ENCODE measurements at regions not wholly inside any gene's neighbourhood (a gene's known extent, or its start where the extent isn't known, plus 50 kb on each side); places are given as distances from the start of the nearest gene placed in this dataset.

DNA sequence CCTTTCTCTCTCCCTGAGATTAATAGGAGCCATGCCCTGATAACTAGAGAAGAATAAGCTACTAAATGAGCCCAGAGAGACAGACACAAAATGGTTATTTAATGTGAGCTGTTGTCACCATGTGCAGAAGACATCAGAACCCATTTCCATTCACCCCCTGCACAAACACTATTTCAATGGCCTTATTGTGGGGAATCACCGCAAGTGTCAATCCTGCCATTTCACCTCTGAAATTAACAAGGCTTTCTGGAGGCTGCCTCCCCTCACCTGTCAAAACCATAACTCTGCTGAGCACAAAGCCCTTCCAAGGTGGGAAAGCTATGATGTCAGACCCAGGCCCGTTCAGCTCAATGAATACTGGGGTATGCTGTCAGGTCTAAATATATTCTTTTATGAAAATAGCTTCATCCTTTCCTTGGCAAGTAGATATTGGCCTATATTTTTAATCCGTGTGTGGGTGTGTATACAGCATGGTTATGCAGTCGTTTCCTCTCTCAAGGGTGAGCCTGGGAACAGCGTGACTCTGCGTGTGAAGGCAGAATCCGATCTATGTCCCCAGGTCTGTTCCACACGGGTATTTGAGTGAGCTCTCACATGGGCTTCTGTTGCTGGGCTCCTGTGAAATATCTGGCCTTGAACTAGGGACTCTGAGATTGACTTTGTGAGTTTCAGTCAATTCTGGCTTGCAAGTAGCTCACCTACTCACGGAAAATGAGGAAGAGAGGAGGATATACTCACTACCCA, 266.3 kb downstream of the FBXW7 start:
- H3K36me3 ChIP-seq (ENCODE audit: control insufficient read depth in 4 of 4, insufficient read depth in 4 of 4, low read length in 3 of 4), result no peaks in the 10 kb centered on the region
- no peak overlapping the region for H3K27ac ChIP-seq (ENCODE audit: insufficient read depth in 1 of 2, low read depth in 1 of 2, low read length in 2 of 2, poor library complexity in 1 of 2, severe bottlenecking in 2 of 2)
- 100% methylated on average over 3 of the region's 9 CpGs for WGBS (ENCODE audit: insufficient coverage)
- no peaks in the 10 kb centered on the region for H3K9me3 ChIP-seq (ENCODE audit: control extremely low read depth in 1 of 5, control insufficient read depth in 4 of 5, insufficient read depth in 2 of 5, low read depth in 1 of 5, low read length in 4 of 5)
- DNase-seq, result no peak
- no peaks in the 10 kb centered on the region for H3K4me1 ChIP-seq (ENCODE audit: control extremely low read depth in 1 of 4, control insufficient read depth in 4 of 4, insufficient read depth in 4 of 4, low read length in 3 of 4)
- H3K27me3 ChIP-seq (replicated peaks in 2 of 5; ENCODE audit: control insufficient read depth in 4 of 5, insufficient read depth in 5 of 5, low read length in 4 of 5), result no peaks in the 10 kb centered on the region
- ChIA-PET POLR2A (no interaction called here), CTCF (interaction anchor here (1.7 kb wide), 1 partner anchor 8 kb away, joined by 4 read pairs; no protein-coding TSS in a partner anchor)
- no peak overlapping the region for H3K4me3 ChIP-seq (ENCODE audit: control insufficient read depth in 1 of 7, extremely low read depth in 1 of 7, insufficient read depth in 4 of 7, low read depth in 2 of 7, low read length in 6 of 7)

DNA sequence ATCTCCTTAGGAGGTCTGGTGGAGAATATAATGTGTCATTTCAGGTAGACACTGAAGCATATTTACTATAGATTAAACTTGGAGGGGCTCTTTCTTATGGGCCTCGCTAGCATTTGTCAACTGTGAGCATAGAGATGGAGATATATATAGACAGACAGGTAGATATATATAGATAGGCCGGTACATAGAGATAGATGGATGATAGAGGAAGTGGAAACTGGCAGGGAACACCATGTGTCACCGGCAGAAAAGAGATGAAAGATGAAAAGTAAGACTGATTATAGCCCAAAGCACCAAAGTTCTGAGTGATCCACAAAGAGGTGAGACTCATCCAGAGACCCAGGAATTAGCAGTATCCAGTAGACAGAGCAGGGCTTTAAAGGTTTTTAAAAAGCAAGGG, 268.1 kb downstream of the FBXW7 start:
- no peak for DNase-seq
- Histone ChIP-seq H3K4me1 (ENCODE audit: control extremely low read depth in 1 of 4, control insufficient read depth in 4 of 4, insufficient read depth in 4 of 4, low read length in 3 of 4) (no peaks in the 10 kb centered on the region), H3K27me3 (replicated peaks in 2 of 5; ENCODE audit: control insufficient read depth in 4 of 5, insufficient read depth in 5 of 5, low read length in 4 of 5) (no peaks in the 10 kb centered on the region), H3K9me3 (ENCODE audit: control extremely low read depth in 1 of 5, control insufficient read depth in 4 of 5, insufficient read depth in 2 of 5, low read depth in 1 of 5, low read length in 4 of 5) (no peaks in the 10 kb centered on the region), H3K36me3 (ENCODE audit: control insufficient read depth in 4 of 4, insufficient read depth in 4 of 4, low read length in 3 of 4) (no peaks in the 10 kb centered on the region), H3K27ac (ENCODE audit: insufficient read depth in 1 of 2, low read depth in 1 of 2, low read length in 2 of 2, poor library complexity in 1 of 2, severe bottlenecking in 2 of 2) (no peak overlapping the region), H3K4me3 (ENCODE audit: control insufficient read depth in 1 of 7, extremely low read depth in 1 of 7, insufficient read depth in 4 of 7, low read depth in 2 of 7, low read length in 6 of 7) (no peak overlapping the region)
- 84% methylated on average over 3 of the region's 3 CpGs for WGBS (ENCODE audit: insufficient coverage)
- ChIA-PET POLR2A (no interaction called here), CTCF (interaction anchor here (0.6 kb wide), 1 partner anchor 990 kb away, joined by 3 read pairs; no protein-coding TSS in a partner anchor)

DNA sequence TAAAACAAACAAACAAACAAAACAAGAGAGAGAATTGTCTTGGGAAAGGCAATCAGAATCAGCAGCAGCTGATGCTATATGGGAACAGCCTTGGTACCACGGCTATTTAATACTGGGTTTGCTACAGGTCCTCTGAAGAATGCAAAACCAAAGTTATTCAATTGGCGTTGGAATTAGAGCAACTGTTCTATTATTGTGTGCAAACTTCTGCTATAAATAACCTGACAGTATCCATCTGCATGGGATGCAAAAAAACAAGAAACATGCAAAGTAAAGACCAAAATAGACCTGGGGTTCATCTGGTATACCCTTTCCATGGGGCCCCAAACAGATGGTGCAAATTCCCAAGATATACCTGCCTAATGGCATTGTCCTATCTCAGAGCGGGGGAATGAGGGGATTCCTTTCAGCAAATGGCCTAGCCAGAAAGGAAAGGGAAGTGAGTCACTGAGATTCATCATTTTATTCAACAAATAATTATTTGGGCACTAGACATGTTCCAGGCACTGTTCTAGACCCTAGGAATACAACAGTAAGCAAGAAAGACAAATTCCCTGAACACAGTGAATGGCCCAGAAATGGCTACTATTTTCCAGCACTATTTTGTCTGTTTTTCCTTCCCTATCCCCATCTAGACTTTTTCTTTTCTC, 268.9 kb downstream of the FBXW7 start:
- no peaks in the 10 kb centered on the region for H3K9me3 ChIP-seq (ENCODE audit: control extremely low read depth in 1 of 5, control insufficient read depth in 4 of 5, insufficient read depth in 2 of 5, low read depth in 1 of 5, low read length in 4 of 5)
- CTCF ChIA-PET, result no interaction called here
- H3K4me3 ChIP-seq (ENCODE audit: control insufficient read depth in 1 of 7, extremely low read depth in 1 of 7, insufficient read depth in 4 of 7, low read depth in 2 of 7, low read length in 6 of 7), result no peak overlapping the region
- no peak overlapping the region for H3K27ac ChIP-seq (ENCODE audit: insufficient read depth in 1 of 2, low read depth in 1 of 2, low read length in 2 of 2, poor library complexity in 1 of 2, severe bottlenecking in 2 of 2)
- WGBS (ENCODE audit: insufficient coverage), result 100% methylated on average over 2 of the region's 3 CpGs
- H3K4me1 ChIP-seq (ENCODE audit: control extremely low read depth in 1 of 4, control insufficient read depth in 4 of 4, insufficient read depth in 4 of 4, low read length in 3 of 4), result no peaks in the 10 kb centered on the region
- DNase-seq, result no peak
- H3K36me3 ChIP-seq (ENCODE audit: control insufficient read depth in 4 of 4, insufficient read depth in 4 of 4, low read length in 3 of 4), result no peaks in the 10 kb centered on the region
- POLR2A ChIA-PET, result no interaction called here
- no peaks in the 10 kb centered on the region for H3K27me3 ChIP-seq (replicated peaks in 2 of 5; ENCODE audit: control insufficient read depth in 4 of 5, insufficient read depth in 5 of 5, low read length in 4 of 5)

DNA sequence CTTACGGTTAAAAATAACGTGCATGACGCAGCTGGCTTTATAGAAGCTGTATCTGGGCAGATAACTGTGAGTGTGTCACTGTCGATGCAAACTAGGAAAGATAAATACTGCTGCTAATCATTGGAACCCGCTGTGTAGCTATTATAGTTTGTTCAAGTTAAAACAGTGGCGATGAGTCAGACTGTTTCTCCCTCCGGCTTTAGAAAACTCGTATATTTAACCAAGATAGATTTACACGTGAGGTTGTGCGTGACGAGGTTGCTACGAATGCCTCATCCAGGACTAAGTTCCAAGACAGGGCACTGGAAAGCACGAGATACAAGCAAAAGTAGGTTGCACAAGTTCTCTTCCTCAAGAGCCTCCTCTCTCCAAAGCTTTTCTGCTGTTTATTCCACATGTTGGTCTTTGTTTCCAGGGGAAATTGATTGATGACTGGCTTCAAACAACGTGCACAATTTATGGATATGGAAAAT, 270.7 kb downstream of the FBXW7 start:
- Histone ChIP-seq H3K27ac (ENCODE audit: insufficient read depth in 1 of 2, low read depth in 1 of 2, low read length in 2 of 2, poor library complexity in 1 of 2, severe bottlenecking in 2 of 2) (no peak overlapping the region), H3K9me3 (ENCODE audit: control extremely low read depth in 1 of 5, control insufficient read depth in 4 of 5, insufficient read depth in 2 of 5, low read depth in 1 of 5, low read length in 4 of 5) (no peaks in the 10 kb centered on the region), H3K27me3 (replicated peaks in 2 of 5; ENCODE audit: control insufficient read depth in 4 of 5, insufficient read depth in 5 of 5, low read length in 4 of 5) (no peaks in the 10 kb centered on the region), H3K36me3 (ENCODE audit: control insufficient read depth in 4 of 4, insufficient read depth in 4 of 4, low read length in 3 of 4) (no peaks in the 10 kb centered on the region), H3K4me1 (ENCODE audit: control extremely low read depth in 1 of 4, control insufficient read depth in 4 of 4, insufficient read depth in 4 of 4, low read length in 3 of 4) (no peaks in the 10 kb centered on the region), H3K4me3 (ENCODE audit: control insufficient read depth in 1 of 7, extremely low read depth in 1 of 7, insufficient read depth in 4 of 7, low read depth in 2 of 7, low read length in 6 of 7) (no peak overlapping the region)
- ChIA-PET POLR2A (no interaction called here), CTCF (no interaction called here)
- no peak for DNase-seq
- 93% methylated on average over 12 of the region's 14 CpGs for WGBS (ENCODE audit: insufficient coverage)

DNA sequence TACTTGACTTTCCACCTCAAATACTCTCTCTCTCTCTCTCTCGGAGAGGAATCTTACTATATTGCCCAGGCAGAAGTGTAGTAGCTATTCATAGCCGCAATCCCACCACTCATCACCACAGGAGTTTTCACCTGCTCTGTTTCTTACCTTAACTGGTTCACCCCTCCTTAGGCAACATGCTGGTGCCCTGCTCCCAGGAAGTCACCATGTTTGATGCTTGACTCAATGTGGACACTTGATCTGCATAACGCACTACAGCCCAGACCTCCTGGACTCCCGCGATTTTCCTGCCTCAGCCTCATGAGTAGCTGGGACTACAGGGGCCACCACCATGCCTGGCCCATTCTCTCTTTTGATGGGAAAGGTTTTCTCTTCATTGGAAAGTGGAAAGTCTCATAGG, 271.8 kb downstream of the FBXW7 start:
- WGBS (ENCODE audit: insufficient coverage), result 100% methylated on average over 4 of the region's 5 CpGs
- CTCF ChIA-PET, result interaction anchor here (0.5 kb wide), 1 partner anchor 1018 kb away, joined by 3 read pairs; no protein-coding TSS in a partner anchor
- no peak for DNase-seq
- Histone ChIP-seq H3K27me3 (replicated peaks in 2 of 5; ENCODE audit: control insufficient read depth in 4 of 5, insufficient read depth in 5 of 5, low read length in 4 of 5) (no peaks in the 10 kb centered on the region), H3K4me3 (ENCODE audit: control insufficient read depth in 1 of 7, extremely low read depth in 1 of 7, insufficient read depth in 4 of 7, low read depth in 2 of 7, low read length in 6 of 7) (no peak overlapping the region), H3K9me3 (ENCODE audit: control extremely low read depth in 1 of 5, control insufficient read depth in 4 of 5, insufficient read depth in 2 of 5, low read depth in 1 of 5, low read length in 4 of 5) (peaks cover 0 to 3% (median 0%) of the 10 kb centered on the region in 5 experiments), H3K36me3 (ENCODE audit: control insufficient read depth in 4 of 4, insufficient read depth in 4 of 4, low read length in 3 of 4) (no peaks in the 10 kb centered on the region), H3K27ac (ENCODE audit: insufficient read depth in 1 of 2, low read depth in 1 of 2, low read length in 2 of 2, poor library complexity in 1 of 2, severe bottlenecking in 2 of 2) (no peak overlapping the region), H3K4me1 (ENCODE audit: control extremely low read depth in 1 of 4, control insufficient read depth in 4 of 4, insufficient read depth in 4 of 4, low read length in 3 of 4) (peaks cover 0 to under 1% (median 0%) of the 10 kb centered on the region in 4 experiments)
- POLR2A ChIA-PET, result no interaction called here

DNA sequence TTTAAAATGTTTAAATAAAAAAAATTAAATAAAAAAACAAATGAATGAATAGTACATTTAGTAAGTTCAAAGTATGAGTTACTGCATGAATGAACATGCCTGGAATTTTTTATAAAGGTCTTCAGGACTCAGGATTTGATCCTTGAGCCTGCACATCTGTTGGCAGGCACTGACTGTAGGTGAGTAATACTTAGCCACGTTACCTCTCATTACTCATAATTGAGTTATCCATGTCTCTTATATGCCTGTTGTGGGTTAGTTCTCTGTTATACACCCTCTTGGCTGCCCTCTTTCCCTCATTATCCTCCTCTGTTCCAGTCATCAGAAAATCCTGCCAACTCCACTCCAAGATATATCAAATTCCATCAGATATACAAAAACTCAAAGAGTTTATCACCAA, 276.0 kb downstream of the FBXW7 start:
- ChIA-PET POLR2A (no interaction called here), CTCF (no interaction called here)
- Histone ChIP-seq H3K9me3 (ENCODE audit: control extremely low read depth in 1 of 5, control insufficient read depth in 4 of 5, insufficient read depth in 2 of 5, low read depth in 1 of 5, low read length in 4 of 5) (peaks cover 0 to 3% (median 0%) of the 10 kb centered on the region in 5 experiments), H3K27me3 (replicated peaks in 2 of 5; ENCODE audit: control insufficient read depth in 4 of 5, insufficient read depth in 5 of 5, low read length in 4 of 5) (no peaks in the 10 kb centered on the region), H3K4me3 (ENCODE audit: control insufficient read depth in 1 of 7, extremely low read depth in 1 of 7, insufficient read depth in 4 of 7, low read depth in 2 of 7, low read length in 6 of 7) (no peak overlapping the region), H3K27ac (ENCODE audit: insufficient read depth in 1 of 2, low read depth in 1 of 2, low read length in 2 of 2, poor library complexity in 1 of 2, severe bottlenecking in 2 of 2) (no peak overlapping the region), H3K4me1 (ENCODE audit: control extremely low read depth in 1 of 4, control insufficient read depth in 4 of 4, insufficient read depth in 4 of 4, low read length in 3 of 4) (peaks cover 0 to 31% (median 6%) of the 10 kb centered on the region in 4 experiments), H3K36me3 (ENCODE audit: control insufficient read depth in 4 of 4, insufficient read depth in 4 of 4, low read length in 3 of 4) (no peaks in the 10 kb centered on the region)
- no CpG with 5 or more reads among the region's 1 CpG for WGBS (ENCODE audit: insufficient coverage)
- DNase-seq, result no peak
